GM21619 (cell line): ENCODE measurements at regions not wholly inside any gene's neighbourhood (a gene's known extent, or its start where the extent isn't known, plus 50 kb on each side); places are given as distances from the start of the nearest gene placed in this dataset.
"Not testable (repeated sequence)": the region's sequence is repeated elsewhere in the genome, so short reads cannot be mapped to it uniquely, and the experiment has no call there.

Experiments
- ATAC-seq: cut with Tn5 transposase; IDR thresholded peaks from one replicate; pipeline ENCODE4 v1.9.1; 2021; ENCODE audit not compliant: unreplicated experiment

DNA sequence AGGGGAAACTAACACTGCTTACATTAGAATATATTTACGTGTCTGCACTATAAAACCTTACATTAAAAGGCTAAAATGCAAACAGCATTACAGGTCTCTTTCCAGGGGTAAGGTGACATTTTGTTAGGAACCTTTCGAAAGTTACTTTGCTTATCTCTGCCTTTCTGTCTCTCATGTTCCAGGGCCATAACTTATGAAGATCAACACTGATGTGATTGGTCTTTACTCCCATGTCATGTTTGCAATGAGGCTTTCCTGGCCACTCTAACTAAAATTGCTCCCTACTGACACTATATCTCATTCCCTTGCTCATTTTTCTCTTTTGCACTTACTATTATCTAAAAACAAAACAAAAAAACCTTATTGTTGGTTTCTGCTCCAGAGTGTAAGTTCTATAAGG lies 119.0 kb downstream of the JRKL start:
- no peak for ATAC-seq

- no peak for ATAC-seq
Observed at GRCh38 chr11:96520939-96521338, 131.1 kb downstream of the JRKL start.

GRCh38 chr11:96523656-96524055 lies 133.8 kb downstream of the JRKL start:
- ATAC-seq, result no peak

DNA sequence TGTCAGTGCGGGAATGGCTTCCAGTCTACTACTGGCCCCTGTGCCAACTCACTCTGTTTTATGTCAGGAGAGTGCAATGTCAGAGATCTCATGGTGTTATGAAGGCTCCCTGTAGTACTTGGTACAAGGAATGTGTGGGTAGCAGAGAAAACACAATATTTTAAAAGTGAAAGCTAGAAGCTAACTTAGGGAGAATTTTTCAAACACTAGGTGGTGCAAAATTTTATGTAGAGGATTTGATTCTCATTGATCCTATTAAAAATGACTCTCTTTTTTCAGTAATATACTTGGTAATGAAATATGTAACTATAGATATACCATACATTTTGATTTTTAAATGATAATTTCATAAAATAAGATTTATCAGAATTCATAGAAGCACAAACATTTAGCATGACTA lies 134.7 kb downstream of the JRKL start:
- no peak for ATAC-seq

- no peak for ATAC-seq
Observed at GRCh38 chr11:96530473-96530872, 140.7 kb downstream of the JRKL start.

DNA sequence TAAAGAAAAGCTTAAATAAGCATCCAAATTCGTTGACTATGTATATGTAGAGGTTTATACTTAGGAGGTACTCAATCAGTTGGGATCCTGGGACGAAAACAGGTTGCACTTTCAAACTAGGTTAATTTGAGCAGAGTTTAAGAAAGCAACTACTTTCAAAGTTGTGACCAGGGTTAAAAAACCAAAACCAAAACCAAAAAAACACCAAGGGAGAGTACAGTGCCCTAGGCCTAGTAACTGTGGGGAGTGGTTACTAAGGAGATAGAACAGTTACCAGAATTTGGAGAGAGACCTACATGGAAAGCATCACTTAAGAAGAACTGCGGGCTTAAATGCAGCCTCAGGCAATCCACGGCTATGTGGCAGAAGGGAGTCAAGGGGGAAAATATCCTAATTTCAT lies 148.3 kb downstream of the JRKL start:
- peak; percentile 60 for ATAC-seq

DNA sequence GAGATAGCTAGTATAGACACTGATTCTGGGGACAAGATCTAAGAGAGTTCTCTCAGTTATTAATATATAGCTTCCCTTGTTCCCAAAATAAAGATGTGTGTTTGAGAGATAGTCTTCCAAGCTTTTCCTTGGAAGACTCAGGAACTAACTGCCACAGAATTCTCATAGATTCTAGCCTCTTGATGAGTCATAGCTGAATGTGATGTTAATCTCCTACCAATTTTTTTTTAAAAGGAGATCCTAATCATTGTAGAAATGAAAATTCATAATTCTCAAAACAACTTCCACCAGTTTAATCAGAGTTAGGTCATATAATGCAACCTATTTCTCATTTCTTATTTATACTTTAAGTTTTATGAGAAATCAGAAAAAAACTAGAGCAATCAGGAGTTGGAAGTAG lies 148.8 kb downstream of the JRKL start:
- ATAC-seq, result no peak

DNA sequence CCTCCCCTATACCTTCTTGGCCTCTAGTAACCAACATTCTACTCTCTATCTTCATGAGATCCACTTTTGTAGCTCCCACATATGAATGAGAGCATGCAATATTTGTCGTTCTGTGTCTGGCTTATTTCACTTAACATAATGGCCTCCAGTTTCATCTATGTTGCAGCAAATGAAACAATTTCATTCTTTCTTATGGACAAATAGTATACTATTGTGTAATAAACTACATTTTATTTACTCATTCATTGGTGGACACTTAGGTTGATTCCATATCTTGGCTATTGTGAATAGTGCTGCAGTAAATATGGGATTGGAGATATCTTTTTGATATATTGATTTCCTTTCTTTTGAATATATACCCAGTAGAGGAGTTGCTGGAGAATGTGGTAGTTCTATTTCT lies 151.1 kb downstream of the JRKL start:
- ATAC-seq, result no peak

DNA sequence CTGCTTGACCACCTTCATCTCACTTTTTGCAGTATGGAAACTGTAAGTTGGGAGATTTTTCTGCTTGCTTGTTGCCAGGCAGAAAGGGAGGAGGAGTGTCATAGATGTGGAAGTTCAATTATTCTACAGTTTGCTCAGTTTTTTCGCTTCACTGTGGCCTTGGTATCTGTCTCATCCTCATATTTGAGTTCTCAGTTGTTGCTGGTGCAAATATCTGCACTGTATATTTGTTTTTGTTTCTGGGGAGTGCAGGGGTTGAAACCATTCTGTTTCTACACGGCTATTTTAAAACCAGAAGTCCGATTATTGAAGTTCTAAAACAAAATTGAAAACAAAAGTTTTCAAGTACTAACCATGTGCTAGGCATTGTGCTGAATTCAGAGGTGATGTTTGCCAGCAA lies 153.4 kb downstream of the JRKL start:
- ATAC-seq, result no peak

DNA sequence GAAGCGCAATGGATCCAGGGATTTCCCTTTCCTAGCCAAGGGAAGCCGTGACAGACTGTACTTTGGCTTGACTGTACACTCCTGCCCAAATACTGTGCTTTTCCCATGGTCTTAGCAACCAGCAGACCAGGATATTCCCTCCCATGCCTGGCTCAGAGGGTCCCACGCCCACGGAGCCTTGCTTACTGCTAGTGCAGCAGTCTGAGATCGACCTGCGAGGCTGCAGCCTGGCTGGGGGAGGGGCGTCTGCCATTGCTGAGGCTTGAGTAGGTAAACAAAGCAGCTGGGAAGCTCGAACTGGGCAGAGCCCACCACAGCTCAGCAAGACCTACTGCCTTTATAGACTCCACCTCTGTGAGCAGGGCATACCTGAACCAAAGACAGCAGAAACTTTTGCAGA lies 155.4 kb downstream of the JRKL start:
- not testable (repeated sequence) for ATAC-seq

- ATAC-seq, result no peak
Observed at GRCh38 chr11:96551136-96551535, 161.3 kb downstream of the JRKL start.

DNA sequence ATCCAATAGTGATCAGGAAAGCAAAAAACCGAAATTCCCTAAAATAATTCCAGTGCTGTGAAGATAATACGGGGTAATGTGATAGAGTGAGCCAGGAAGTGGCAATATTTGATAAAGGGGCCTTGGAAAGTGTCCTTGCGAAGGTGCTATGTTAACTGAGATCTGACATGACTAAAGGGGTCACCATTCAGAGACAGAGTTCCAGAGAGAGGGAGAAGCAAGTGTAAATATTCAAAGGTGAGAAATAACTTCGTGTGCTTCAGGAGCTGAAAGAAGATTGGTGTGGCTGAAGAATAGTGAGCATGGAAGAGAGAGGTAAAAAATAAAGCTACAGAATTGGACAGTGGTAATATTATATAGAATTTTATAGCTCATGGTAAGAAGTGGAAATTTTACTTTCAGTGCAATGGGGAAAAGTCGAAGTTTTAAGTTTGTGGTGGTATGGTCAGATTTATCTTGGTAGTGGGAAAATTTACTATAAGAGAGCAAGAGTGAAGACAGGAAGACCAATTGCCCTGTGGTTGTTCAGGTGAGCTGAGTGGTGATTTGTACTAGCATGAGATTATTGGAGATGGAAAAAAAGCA lies 164.5 kb downstream of the JRKL start:
- no peak for ATAC-seq

GRCh38 chr11:96555826-96556225 lies 166.0 kb downstream of the JRKL start:
- ATAC-seq, result not testable (repeated sequence)

- not testable (repeated sequence) for ATAC-seq
Observed at GRCh38 chr11:96560727-96561126, 170.9 kb downstream of the JRKL start.

DNA sequence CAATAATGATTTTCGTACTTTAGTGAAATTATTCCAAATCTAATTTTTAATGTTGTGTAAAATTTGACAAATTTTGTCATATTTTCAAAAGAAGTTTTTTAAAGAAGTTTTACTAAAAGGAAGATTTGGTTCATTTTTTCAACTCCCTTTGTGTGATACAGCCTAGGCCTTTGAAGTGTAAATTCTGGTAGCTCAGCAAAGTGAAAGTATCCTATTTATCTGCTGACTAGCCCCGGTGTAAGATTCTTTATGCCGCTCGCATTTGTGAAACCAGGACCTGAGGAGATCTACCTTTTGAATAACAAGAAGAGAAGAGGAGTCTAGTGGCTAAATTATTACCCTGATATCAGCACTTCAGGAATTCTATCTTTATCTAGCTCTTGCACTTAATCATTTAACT lies 177.4 kb downstream of the JRKL start:
- no peak for ATAC-seq

GRCh38 chr11:96567667-96568066 lies 177.9 kb downstream of the JRKL start:
- no peak for ATAC-seq

GRCh38 chr11:96576383-96576782 lies 186.6 kb downstream of the JRKL start:
- ATAC-seq, result no peak

DNA sequence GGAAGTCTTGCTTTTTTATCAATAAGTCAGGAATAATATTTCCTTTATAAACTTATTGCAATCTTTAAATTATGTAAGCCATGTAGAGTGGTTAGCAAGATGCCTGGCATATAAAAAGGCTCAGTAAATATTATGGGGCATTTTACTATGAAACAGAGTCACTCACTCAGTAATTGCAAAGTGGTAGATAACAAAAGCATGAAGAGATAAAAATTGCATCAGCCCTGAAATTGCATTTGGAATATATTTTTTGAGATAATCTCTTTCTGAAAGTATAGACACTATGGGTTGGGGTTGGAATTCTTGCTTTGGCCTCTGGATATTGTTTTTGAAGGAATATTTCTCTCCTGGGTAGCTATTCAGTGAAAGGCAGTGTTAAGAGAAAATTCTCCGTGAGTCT lies 188.6 kb downstream of the JRKL start:
- no peak for ATAC-seq

DNA sequence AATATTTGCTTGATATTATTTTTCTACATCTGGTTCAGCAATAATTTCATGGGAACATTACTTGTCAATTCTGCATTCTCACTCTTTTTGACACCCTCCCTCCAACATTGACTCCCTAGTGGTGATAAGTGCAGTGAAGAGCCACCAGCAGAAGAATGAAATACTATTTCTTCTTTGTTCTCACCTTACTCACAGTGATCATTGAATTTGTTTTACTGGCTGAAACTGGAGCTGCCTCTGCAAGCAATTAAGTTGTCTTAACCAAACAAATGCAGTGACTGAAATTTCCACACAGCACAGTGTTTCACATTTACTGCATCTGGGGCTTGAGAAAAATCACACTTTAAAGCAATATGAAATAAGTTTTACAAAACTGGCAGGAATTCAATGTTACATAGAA lies 189.8 kb downstream of the JRKL start:
- ATAC-seq, result no peak

DNA sequence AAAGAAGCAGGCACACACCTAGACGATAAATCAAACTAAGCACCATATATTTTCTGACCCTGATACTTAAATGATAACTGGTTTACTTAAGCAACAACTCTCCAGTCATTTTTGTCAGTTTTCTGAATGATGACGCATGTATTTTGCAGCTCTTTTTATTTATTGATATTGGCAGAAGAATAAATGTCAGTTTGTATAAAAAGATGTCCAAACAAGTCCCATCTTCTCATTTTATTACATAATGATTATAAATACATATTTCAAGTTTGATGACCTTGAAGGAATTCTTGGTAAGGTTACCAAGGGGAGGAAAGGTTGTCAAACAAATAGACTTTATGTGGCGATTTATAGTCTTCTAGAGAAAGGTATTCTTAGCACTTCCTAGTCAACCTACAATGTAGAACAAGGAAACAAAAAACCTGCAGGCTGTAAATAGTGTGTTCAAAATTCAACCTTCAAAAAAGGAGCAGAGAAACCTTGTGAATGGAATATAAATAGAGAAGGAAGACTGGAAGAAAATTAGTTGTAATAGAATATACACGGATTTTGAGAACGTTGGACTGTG lies 190.7 kb downstream of the JRKL start:
- ATAC-seq, result no peak

- not testable (repeated sequence) for ATAC-seq
Observed at GRCh38 chr11:96585944-96586880, 196.4 kb downstream of the JRKL start.

- not testable (repeated sequence) for ATAC-seq
Observed at GRCh38 chr11:96588793-96589192, 199.0 kb downstream of the JRKL start.
